ENCODE measurements at regions not wholly inside any gene's neighbourhood (a gene's known extent, or its start where the extent isn't known, plus 50 kb on each side); places are given as distances from the start of the nearest gene placed in this dataset.

DNA sequence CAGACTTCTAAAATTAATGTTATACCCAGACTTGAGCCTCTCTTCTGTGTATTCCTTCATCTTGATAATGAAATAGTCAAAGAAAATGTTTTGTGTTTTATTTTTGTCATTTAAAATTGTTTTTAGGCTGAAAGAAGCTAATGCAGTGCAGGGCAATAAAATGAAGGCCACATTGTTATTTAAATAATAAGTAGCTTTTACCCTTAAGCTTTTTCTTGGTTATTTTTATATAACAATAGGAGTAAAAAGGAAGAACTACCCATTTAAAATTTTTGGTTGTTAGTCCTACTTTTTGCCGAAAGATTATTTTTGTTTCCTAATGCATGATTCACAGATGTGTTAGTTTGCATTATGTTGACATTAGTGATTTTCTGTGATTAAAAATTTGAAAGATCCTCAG lies 181.0 kb upstream of the MEOX2 start:
- DNase-seq (ENCODE audit: low read depth in 2 of 3, low spot score in 1 of 3): no peak

DNA sequence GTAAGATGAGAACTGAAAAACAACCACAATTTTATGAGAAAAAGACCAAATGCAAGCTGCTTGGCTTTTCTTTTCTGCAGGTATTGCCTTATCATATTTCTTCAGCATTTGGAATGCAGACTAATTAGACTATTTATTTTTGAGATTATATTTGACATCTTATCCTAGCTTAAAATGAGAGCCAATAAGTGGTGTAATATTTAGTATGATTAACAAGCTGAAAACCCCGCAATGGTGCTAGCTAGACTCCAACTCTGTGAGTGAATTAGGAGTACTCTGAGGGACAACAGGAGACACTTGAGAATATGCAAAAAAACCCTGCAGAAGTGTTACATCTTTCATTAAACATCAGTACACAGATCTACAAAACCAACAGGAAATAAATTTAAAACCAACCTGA lies 180.3 kb upstream of the MEOX2 start:
- no peak for DNase-seq (ENCODE audit: low read depth in 2 of 3, low spot score in 1 of 3)

DNA sequence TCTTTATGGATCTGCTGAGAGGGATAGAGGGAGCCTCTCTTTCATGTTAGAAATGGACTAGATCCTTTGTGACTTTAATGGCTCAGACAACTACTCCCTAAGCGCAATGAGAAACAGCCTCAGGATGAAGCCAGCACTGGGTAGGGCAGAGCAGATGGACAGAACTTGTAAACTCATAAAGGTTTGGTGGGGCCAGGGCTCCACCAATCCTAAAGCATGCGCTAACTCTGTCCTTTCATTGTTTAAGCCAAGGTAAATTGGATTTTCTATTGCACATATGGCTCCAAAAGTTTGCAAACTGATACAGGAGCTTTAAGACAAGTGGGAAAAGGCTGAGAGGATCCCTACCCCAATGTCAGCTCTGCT lies 178.1 kb upstream of the MEOX2 start:
- DNase-seq (ENCODE audit: low read depth in 2 of 3, low spot score in 1 of 3): no peak

DNA sequence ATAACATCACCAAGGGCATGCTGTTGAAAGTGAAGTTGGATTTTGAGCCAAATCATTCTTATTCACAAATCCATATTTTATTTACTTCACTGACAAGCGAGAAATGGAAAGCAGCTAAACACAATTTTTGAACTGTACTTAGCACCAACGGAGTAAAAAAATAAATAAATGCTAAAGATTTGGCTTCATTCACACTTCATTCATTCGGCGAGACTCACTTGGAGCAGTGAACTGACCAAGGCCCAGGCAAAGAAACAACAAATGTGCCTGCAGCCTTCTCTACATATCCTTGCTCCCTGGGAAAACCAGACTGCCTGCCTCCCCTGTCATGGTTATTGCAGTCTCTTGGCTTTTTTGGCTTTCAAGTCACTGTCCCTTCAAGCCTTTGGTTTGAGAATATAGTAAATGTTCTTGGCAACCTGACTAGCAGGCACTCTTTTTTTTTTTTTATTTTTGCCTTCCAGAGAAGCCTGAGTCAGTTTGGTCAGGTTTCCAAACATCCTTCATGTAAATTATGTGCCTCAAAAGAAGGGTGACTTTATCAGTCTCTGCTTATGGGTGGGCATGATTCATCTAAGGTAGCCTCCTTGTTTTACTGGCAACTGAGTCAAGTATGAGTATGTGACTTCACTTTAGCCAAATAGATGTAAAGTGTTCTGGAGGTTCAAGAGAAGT lies 177.6 kb upstream of the MEOX2 start:
- no peak for DNase-seq (ENCODE audit: low read depth in 2 of 3, low spot score in 1 of 3)

DNA sequence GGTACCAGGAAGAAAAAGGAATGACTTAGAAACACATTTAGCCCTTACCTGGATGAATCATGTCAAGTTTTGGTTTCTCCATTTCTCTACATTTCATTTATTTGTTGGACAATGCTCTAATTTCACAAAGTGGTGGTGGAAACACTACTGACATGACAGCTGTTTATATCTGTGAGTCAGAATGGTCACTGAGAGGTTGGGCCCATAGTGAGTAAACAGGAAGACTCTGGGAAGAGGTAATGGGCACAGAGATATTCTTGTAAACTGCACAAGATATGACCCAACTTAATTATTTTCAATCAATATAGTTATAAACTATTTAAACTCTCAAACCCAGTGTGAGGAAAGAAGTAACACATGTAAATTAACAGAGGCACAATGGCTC lies 176.3 kb upstream of the MEOX2 start:
- no peak for DNase-seq (ENCODE audit: low read depth in 2 of 3, low spot score in 1 of 3)

DNA sequence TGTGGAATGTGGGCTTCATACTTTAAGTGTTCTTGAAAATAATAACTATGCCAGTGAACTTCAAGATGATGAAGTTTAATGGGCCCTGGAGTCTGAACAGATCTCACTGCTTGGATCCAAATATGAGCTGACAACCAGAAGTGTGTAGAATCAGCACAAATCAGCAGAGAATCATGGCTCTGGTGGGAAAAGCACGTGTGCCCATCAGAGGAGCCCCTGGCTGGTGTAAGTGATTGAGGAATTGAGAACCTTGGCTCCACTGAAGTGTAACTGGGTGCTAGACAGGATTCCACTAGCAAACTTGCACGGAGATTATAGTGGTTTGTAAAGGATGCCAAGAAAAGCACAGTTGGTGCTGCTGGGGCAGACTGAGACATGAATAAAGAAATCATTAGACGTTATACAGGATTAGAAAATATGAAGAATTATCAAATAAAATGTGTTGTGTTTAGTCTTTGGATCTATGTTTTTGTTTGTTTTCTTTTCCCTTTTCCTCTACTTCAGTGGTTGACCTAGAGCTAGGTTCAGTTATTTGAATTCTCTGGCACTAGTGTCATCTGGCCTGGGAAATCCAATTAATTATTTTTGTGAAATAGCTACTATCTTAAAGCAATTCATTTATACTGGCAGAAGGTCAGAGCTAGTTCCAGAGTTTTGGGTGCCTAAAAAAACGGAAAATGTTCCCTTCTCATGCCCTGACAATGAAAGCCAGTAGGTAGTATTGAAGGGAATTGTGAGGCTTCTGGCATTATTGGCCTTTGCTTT lies 175.7 kb upstream of the MEOX2 start:
- DNase-seq (ENCODE audit: low read depth in 2 of 3, low spot score in 1 of 3): no peak

DNA sequence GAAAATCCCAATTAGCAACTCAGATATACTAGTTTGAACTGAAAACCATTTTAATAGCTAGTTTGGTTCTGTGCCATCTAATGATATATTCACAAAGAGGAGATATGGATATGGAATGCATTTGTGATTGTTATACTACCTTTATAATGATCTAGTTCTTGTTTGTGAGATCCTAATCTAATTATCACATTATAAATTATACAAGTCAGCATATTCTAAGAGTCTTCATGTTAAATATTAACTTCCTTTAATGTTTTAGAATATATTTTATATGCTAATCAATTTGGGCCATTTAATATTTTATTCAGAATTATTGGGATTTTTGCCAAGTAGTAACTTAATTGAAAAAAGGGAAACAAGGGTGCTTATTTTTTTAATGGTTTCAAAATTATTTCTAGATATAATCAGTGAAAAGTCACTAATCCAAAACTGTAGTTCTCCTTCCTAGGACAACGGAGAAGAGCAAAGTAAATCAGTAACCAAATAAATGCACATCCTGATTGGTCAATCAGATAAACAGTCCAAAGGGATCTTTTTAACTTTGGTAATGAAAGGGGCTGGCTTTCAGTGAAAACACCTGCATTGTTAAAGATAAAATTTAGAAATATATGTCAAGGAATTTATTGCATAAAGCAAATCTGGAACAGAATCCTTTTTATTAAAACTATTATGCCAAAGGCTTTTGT lies 173.9 kb upstream of the MEOX2 start:
- no peak for DNase-seq (ENCODE audit: low read depth in 2 of 3, low spot score in 1 of 3)

DNA sequence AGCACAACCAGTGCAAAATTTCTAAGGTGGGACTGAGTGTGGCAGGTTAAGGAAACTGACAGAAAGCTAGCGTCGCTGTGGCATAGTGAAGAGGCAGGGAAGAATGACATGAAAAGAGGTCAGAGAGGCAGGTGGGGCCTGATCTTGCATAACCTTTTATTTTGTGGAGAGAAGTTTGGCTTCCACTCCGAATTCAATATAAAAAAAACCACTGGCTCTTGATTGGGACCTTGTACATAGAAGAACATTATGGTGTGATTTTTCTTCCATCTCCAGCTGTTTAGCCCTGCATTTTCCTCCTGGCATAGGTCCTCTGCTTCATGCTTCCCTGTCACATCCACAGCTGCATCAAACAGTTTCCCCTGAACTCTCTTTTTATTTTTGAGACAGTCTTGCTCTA lies 170.5 kb upstream of the MEOX2 start:
- no peak for DNase-seq (ENCODE audit: low read depth in 2 of 3, low spot score in 1 of 3)

DNA sequence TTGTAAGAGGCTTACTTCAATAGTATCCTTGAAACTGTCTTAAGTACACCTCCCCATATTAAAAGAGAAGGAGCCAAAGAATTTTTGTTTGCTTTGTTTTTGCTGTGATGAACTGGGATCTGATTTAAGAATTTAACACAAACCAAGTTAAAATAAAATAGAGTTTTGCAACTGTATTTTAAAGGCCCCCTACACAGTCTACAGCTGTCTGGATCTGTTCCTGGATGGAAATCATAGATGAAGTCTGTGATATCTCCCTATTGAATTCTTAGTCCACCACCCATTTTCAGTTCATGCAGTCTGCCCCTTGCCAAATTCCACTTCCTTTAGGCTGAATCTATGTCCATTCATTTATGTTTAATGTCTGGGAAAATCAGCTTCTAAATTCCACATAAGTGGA lies 169.8 kb upstream of the MEOX2 start:
- no peak for DNase-seq (ENCODE audit: low read depth in 2 of 3, low spot score in 1 of 3)

DNA sequence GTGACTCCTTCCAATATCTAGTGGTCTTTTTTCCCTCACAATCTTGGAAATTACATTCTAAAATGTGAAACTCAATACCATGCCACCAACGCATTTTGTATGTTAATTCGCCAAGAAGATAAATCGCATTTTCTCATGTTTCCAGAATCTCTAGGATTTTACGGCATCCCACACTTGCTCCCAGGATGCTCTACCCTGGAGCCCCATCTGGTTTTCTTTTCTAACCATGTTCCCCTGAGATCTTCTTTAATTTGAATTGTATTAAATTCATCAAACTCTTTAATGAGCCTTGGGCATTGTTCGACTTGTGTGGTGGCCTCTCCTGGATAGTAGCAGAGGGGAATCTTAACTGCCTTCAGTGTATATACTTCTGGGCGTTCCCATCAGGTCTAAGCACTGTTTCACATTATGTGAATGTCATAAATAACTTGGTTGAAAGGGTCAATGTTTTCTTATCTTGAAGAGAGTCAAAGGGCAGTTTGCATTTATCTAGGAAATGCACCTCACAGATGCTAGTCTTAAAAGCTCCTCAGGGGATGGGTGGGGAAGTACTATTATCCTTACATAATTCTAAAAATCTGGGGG lies 169.1 kb upstream of the MEOX2 start:
- no peak for DNase-seq (ENCODE audit: low read depth in 2 of 3, low spot score in 1 of 3)

DNA sequence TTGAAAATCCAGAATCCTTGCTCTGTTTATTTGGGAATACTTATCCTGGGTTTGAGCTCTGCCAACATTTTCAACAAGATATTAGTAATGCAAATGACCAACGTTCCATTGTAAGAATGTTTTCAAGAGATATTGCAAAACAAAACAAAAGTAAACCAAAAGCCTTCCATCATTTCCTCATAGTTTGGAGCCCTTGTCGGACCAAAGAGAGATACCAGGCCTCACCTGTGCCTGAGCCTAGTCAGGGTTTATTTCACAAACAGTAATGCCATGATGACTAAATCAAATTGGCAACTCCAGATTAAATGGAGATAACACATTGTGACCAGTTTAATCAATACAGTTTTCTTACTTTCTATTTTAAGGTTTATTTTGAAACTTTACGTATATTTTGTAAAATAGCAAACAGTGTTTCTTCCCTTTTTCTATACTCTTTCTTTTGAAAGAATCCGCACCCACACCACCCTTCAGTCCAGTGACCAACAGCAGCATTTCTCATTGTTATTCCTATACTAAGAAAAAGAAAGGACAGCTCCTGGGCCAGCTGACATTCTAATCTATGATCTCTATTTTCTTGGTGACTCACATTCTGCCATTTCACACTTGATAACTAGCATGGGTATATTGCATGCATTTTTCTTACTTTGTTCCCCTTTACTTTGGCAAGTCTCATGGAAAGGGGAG lies 168.5 kb upstream of the MEOX2 start:
- DNase-seq (ENCODE audit: low read depth in 2 of 3, low spot score in 1 of 3): no peak

DNA sequence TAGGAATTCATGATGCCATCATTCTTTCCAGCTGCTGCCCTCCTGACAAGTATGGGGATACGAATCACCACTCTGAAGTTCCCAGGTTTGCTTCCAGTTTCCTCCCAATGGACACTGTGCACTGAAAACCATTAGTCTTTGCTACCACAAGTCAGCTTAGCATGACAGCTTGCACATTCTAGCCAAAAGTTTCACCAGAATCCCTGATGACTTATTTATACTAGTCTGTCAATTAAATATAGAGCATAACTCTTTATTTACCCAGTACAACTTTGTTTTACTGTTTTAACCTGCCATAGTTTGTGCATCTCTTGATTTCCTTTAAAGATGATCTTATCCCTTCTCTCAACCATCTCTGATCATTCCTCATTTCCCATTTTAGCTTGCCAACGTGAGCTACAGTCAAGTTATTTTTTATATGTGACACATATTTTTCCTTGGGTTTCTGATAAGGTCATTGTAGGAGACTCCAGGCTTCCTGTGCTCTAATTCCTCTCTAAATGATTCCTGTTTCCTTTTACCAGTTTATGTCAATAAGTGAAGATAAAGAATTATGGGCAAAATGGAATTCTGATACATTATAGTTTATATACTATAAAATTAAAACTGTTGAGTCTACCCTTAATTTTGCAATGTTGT lies 167.5 kb upstream of the MEOX2 start:
- no peak for DNase-seq (ENCODE audit: low read depth in 2 of 3, low spot score in 1 of 3)

DNA sequence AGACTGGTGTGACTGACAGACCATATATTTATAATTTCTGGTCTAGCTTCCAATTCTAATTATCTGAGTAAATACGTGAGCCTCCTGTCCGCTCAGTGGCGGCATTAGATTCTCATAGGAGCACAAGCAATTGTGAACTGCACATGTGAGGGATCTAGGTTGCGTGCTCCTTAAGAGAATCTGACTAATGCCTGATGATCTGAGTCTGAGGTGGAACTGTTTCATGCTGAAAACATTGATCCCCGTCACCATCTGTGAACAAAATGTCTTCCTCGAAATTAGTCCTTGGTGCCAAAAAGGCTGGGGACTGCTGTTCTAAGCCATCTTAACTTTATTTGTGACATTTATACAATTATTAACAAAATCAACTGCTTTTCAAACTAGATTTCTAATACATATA lies 164.7 kb upstream of the MEOX2 start:
- no peak for DNase-seq (ENCODE audit: low read depth in 2 of 3, low spot score in 1 of 3)

DNA sequence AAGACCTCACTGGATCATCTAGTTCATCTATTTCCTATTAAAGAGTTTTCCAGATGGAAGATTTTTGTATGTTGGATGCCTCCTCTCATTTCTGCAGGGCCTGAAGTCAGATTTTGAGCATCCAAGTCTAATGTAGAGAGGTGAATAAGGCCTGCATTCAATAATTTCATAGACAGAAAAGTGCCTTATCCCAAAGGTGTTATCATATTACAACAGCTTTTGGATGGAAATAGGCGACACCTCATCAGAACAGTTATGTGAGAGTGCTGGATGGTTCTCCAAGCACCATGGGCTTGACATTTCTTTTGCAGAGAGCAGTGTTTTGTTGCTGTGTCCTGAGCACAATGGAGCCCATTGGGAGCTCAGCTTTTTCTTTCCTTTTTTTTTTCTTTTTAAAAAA lies 162.4 kb upstream of the MEOX2 start:
- DNase-seq (ENCODE audit: low read depth in 2 of 3, low spot score in 1 of 3): no peak

DNA sequence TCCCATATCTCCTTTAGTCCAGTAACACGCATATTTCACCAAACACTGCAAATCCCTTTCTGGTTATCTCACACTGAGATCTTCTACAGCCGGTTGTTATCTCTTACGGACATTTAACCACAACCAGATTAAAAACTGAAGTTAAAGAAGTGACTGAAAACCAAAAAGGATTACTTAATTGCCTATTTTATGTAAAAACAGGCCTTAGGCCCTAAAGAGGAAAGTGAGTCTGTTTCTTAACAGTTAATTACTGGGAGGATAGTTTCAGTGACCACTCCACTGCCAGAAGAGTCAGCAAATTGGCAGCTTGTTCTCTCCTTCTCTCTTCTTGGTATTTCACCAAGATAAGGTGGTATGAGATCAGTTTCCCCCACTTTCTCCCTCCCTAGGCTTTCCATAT lies 161.9 kb upstream of the MEOX2 start:
- no peak for DNase-seq (ENCODE audit: low read depth in 2 of 3, low spot score in 1 of 3)

DNA sequence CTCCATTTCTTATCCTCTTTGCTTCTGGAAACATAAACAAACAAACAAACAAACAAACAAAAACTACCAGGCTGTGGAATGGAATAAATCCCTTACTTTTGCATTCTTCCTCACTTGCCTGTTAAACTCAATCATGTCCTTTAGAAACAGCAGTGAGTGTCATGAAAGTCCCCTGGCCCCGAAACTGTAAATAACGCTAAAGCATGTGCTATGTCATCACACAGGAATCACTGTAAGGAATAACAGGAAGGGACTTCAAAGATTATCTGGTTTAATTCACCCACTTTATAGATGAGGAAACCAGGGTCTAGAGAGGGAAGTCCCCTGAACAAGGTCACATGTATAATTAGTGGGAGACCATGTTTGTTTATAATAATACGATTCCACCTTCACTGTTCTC lies 159.4 kb upstream of the MEOX2 start:
- DNase-seq (ENCODE audit: low read depth in 2 of 3, low spot score in 1 of 3): no peak

DNA sequence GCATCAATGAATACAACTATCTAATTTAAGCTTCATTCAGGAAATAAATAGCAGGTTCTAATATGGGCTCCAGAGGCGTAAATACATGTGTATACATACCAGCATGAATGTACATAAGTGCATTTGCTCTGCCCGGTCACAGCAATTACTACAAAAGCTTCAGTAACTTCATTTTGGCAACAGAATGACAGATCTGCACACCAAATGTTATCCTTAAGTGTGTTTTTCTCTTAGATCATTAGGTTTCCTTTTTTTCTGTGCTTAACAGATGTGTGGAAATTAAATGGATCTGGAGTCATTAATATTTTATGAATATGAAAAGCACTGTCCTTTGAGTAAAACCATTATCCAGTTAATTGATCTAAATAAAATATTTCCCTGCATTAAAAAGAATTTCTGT lies 159.0 kb upstream of the MEOX2 start:
- DNase-seq (ENCODE audit: low read depth in 2 of 3, low spot score in 1 of 3): no peak

DNA sequence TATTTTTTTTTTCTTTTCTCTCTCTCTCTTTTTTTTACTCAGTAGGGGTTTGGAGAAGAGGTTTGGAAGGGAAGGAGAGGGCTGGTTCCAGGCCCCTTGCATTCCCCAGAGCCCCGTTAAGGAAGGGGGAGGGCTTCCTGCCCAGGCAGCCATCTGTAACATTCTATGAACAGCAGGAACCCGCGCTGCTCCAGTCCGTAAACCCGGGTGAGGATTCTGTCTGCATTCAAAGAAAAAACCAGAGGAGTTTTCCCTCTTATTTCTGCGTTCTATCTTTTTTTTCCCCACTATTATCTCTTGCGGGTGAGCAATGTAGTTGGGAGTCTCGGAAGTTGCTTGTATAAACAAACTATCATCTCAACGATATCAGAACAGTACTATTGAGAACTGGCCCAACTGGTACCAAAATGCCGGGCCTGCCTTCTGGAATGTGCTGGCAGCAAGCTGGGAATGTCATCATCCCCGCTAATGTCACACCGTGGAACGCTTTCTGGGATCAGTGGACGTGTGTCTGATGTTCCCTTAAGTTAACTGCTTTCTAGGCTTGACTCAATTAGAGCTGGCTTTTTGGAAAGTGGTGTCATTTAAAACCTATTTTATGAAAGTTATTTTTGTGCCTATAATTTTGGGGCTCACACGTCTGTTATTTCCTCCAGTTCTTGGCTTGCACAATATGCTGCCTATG lies 153.1 kb upstream of the MEOX2 start:
- DNase-seq (ENCODE audit: low read depth in 2 of 3, low spot score in 1 of 3): no peak

DNA sequence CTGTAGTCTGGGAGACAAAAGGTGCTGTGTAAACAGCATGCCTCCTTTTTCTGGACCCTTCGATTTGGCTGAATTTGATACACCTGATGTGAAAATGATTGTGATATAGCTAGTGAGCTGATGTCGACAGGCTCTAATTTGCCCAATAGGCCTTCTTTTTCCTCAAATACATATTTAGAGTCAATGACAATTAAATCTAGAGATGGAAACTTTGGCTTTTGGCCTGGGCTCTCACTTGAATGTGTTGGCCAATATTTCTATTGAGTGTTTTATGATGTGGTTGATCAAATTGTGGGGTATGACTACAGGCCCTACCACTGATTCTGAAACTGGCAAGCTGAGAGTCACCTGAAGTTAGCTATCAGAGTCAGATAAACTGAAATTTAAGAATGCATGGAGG lies 151.8 kb upstream of the MEOX2 start:
- DNase-seq (ENCODE audit: low read depth in 2 of 3, low spot score in 1 of 3): no peak

DNA sequence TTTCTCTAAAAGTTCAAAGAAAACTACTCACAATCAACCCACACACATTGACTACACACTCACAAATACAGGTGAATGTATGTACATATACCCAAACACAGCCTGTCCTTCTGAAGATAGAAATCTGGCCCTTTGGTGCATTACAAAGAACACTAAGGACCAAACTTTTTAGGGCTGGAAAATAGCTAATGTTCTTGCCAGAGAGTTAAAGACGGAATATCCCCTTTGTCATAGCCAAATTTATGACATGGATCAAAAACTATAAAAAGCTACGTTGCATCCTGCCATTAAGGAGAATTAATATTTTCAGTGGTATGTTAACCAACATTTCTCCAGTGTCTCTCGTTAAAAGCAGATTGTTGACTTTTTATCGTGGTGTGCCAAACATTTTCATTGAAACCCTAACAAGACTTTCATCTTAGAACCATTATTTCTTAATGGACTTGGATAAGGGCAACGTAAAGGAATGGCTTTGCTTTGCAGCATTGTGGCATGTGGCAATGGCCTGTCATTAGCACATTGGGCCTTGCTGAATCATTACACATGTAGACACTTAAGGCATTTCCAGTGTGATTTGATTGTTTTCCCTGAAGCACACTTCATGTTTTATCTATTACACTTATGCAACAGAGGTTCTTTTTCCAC lies 150.9 kb upstream of the MEOX2 start:
- DNase-seq (ENCODE audit: low read depth in 2 of 3, low spot score in 1 of 3): no peak

Data from stimulated activated CD4-positive, alpha-beta T cell treated with anti-CD3 and anti-CD28 coated beads, Interleukin-12 subunit alpha, Interleukin-12 subunit beta, amount 100 ng/mL, for 48 hours (primary cell).